ENCODE measurements at regions not wholly inside any gene's neighbourhood (a gene's known extent, or its start where the extent isn't known, plus 50 kb on each side); places are given as distances from the start of the nearest gene placed in this dataset.

DNA sequence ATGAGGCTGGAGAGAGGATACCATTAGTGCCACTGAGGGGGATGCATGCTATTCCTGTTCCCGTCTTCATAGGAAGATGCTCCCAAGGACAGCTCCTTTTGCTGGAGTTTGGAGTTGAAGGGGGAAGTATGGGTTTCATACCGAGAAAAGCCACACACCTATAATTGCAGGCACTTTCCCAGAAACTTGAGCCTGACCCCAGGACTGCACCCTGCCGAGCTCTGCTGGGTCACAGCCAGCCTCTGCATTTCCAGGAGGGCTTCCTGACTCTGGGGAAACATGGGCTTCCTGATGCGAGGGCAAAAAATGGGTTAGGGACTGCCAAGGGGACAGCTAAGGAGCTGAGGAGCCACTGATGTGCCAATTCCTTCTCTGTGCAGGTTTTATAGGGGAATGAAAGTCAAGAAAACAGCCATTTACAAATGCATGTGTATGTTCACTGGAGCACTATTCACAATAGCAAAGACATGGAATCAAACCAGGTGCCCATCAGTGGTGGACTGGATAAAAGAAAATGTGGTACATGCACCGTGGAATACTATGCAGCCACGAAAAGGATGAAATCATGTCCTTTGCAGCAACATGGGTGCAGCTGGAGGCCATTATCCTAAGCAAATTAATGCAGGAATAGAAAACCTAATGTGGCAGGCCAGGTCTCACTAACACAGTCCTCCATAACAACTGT, 104.5 kb downstream of the ACAA2 start:
- Histone ChIP-seq H3K4me3 (no peak overlapping the region), H3K36me3 (no peaks in the 10 kb centered on the region), H3K27me3 (no peaks in the 10 kb centered on the region), H3K4me1 (ENCODE audit: insufficient read depth) (no peaks in the 10 kb centered on the region), H3K27ac (no peak overlapping the region), H3K9me3 (no peaks in the 10 kb centered on the region)
- DNase-seq: no peak
- intact Hi-C loops (cut with DNase I): no loop called here
- TF ChIP-seq EP300 (IDR thresholded peaks at IDR 0.05): no peak
- no peak for TF ChIP-seq POLR2A (IDR thresholded peaks at IDR 0.05)
- TF ChIP-seq, protein P1, sequence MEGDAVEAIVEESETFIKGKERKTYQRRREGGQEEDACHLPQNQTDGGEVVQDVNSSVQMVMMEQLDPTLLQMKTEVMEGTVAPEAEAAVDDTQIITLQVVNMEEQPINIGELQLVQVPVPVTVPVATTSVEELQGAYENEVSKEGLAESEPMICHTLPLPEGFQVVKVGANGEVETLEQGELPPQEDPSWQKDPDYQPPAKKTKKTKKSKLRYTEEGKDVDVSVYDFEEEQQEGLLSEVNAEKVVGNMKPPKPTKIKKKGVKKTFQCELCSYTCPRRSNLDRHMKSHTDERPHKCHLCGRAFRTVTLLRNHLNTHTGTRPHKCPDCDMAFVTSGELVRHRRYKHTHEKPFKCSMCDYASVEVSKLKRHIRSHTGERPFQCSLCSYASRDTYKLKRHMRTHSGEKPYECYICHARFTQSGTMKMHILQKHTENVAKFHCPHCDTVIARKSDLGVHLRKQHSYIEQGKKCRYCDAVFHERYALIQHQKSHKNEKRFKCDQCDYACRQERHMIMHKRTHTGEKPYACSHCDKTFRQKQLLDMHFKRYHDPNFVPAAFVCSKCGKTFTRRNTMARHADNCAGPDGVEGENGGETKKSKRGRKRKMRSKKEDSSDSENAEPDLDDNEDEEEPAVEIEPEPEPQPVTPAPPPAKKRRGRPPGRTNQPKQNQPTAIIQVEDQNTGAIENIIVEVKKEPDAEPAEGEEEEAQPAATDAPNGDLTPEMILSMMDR (IDR thresholded peaks at IDR 0.05): no peak
- WGBS, 3 donors: 77 to 86% (median 83%) methylated on average over 6 of the region's 6 CpGs

DNA sequence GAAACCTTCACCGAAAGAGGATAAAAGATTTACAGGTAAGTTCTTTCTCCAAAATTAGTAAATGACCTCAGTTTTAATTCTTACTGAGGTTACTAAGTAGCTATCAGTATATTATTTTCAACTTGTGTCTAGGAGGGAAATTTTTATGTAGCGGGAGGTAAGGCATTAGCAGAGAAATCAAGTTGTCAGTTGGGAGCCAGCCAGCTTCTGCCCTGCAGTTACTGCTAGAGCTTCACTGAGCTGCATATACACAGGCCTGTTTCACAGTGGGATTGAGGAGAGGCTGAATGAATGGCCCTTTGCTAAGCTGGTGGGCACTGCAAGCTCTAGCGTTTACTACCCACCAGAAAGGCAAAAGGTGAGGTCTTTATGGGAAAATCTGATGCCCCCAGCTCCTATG, 105.7 kb downstream of the ACAA2 start:
- no peak overlapping the region for H3K4me3 ChIP-seq
- 75 to 84% (median 80%) methylated on average over 3 of the region's 3 CpGs for WGBS, 3 donors
- H3K4me1 ChIP-seq (ENCODE audit: insufficient read depth): no peaks in the 10 kb centered on the region
- no peaks in the 10 kb centered on the region for H3K27me3 ChIP-seq
- intact Hi-C loops (cut with DNase I): no loop called here
- no peak for DNase-seq
- TF ChIP-seq EP300 (IDR thresholded peaks at IDR 0.05) (no peak), POLR2A (IDR thresholded peaks at IDR 0.05) (no peak)
- TF ChIP-seq, protein P1 (IDR thresholded peaks at IDR 0.05): no peak
- no peaks in the 10 kb centered on the region for H3K36me3 ChIP-seq
- H3K27ac ChIP-seq: no peak overlapping the region
- H3K9me3 ChIP-seq: no peaks in the 10 kb centered on the region

- DNase-seq: no peak
- H3K4me3 ChIP-seq: no peak overlapping the region
- TF ChIP-seq EP300 (IDR thresholded peaks at IDR 0.05) (no peak), POLR2A (IDR thresholded peaks at IDR 0.05) (no peak)
- TF ChIP-seq, protein P1 (IDR thresholded peaks at IDR 0.05): no peak
- no peak overlapping the region for H3K27ac ChIP-seq
- H3K27me3 ChIP-seq: no peaks in the 10 kb centered on the region
- intact Hi-C loops (cut with DNase I): no loop called here
- 11 to 16% (median 12%) methylated on average over 6 of the region's 6 CpGs for WGBS, 3 donors
- H3K4me1 ChIP-seq (ENCODE audit: insufficient read depth): no peaks in the 10 kb centered on the region
- no peaks in the 10 kb centered on the region for H3K36me3 ChIP-seq
- H3K9me3 ChIP-seq: no peaks in the 10 kb centered on the region
These were observed 109.0 kb downstream of the ACAA2 start for GRCh38 chr18:49704334-49704733.

GRCh38 chr18:49701190-49701589, 112.1 kb downstream of the ACAA2 start:
- H3K4me3 ChIP-seq: no peak overlapping the region
- DNase-seq: no peak
- no peaks in the 10 kb centered on the region for H3K9me3 ChIP-seq
- WGBS, 3 donors: 82 to 88% (median 85%) methylated on average over 5 of the region's 5 CpGs
- TF ChIP-seq POLR2A (IDR thresholded peaks at IDR 0.05): no peak
- TF ChIP-seq, protein P1 (IDR thresholded peaks at IDR 0.05): no peak
- intact Hi-C loops (cut with DNase I): no loop called here
- no peaks in the 10 kb centered on the region for H3K36me3 ChIP-seq
- no peaks in the 10 kb centered on the region for H3K27me3 ChIP-seq
- no peak overlapping the region for H3K27ac ChIP-seq
- H3K4me1 ChIP-seq (ENCODE audit: insufficient read depth): no peaks in the 10 kb centered on the region

All from ovary (tissue), 7 donors.